ENCODE measurements at regions not wholly inside any gene's neighbourhood (a gene's known extent, or its start where the extent isn't known, plus 50 kb on each side); places are given as distances from the start of the nearest gene placed in this dataset.
"Not testable (repeated sequence)": the region's sequence is repeated elsewhere in the genome, so short reads cannot be mapped to it uniquely, and the experiment has no call there.

GRCh38 chr7:112985377-112985987 lies 101.1 kb downstream of the GPR85 start:
- DNase-seq (ENCODE audit: low read depth, low spot score), result no peak
- H3K27ac ChIP-seq, result peak overlapping the region; percentile 68

DNA sequence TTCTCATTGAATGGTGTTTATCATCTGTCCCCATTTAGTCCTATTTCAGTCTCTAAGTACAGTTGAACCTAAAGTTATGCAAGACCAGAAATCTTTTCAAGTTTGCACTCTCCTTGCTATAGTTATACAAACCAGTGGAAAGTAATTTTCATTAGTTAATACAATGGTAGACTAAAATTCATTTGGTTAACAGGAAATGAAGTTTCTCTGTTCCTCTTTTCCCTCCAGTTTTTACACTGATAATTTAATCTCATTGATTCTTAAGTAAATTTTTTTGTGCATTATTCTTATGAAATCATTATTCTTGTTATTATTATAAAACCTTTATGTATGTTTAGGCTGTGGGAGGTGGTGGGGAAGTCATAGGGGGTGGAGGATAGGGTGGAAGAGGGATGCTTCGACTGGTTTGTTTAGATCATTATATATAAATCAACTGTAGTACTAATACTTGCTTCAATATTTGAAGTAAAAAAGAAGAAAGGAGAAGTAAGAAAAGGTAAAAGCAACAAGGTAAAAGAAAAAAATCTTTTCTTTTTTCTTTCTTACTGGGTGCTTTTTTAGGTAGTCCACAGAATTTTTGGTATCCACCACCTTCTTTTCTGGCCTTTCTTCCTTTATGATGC lies 104.1 kb downstream of the GPR85 start:
- H3K27ac ChIP-seq, result no peak overlapping the region
- no peak for DNase-seq (ENCODE audit: low read depth, low spot score)

DNA sequence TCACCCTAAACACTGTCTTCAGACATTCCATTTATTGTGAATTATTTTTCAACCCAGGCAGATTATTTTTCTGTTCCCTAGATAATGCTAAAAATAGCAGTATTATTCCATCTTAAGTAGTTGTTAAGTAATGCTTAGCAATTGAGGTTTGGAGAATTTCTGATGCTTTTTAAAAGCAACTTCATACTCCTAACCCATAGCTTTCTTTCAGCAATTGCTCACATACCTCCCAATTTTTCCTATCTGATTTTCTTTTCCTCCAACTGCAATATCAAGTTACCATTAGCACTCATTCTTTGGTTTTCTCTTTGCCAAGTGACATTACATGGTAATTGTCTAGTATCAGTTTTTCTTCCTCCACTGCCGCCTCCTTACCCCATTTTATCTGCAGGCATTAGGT lies 104.7 kb downstream of the GPR85 start:
- no peak overlapping the region for H3K27ac ChIP-seq
- DNase-seq (ENCODE audit: low read depth, low spot score), result no peak

GRCh38 chr7:112979055-112979454 lies 107.6 kb downstream of the GPR85 start:
- not testable (repeated sequence) for DNase-seq (ENCODE audit: low read depth, low spot score); H3K27ac ChIP-seq

GRCh38 chr7:112977244-112977955 lies 109.2 kb downstream of the GPR85 start:
- DNase-seq (ENCODE audit: low read depth, low spot score); H3K27ac ChIP-seq: not testable (repeated sequence)

DNA sequence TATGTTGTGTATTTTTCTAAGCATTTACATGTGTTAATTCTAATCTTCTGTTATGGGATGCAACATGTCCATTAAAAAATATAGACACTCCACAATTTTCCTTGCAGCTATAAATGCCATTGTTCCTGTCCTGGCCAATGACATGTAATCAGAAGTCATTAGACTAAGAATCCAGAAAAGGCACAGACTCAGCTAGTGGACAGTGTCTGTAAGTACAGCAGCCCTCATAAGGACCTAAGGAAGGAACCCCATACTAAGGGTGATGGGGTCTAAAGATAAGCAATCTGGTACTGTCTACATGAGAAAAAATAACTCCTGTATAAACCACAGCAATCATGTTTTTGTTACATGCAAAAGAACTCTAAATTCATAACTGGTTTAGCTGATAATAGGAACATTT lies 115.9 kb downstream of the GPR85 start:
- no peak overlapping the region for H3K27ac ChIP-seq
- no peak for DNase-seq (ENCODE audit: low read depth, low spot score)

GRCh38 chr7:112969946-112970345 lies 116.7 kb downstream of the GPR85 start:
- no peak for DNase-seq (ENCODE audit: low read depth, low spot score)
- H3K27ac ChIP-seq, result no peak overlapping the region

DNA sequence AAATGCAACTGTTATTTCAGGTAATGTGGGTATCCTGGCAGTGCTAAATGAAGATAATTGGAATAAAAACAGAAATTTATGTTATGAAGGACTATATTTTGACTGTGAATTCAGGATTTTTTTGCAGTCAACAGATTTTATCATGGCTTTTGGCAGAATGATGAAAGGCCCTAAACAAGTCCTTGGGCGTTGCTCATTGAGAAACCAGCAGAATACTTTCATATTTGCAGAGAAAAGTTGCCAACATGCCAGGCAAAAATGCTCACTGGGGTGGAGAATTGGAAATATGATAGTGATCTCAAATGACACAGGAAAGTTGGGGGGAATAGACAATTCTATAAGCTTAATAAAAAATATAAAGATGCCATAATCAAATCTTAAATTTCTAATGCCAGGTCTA lies 121.1 kb downstream of the GPR85 start:
- H3K27ac ChIP-seq, result no peak overlapping the region
- DNase-seq (ENCODE audit: low read depth, low spot score), result no peak

DNA sequence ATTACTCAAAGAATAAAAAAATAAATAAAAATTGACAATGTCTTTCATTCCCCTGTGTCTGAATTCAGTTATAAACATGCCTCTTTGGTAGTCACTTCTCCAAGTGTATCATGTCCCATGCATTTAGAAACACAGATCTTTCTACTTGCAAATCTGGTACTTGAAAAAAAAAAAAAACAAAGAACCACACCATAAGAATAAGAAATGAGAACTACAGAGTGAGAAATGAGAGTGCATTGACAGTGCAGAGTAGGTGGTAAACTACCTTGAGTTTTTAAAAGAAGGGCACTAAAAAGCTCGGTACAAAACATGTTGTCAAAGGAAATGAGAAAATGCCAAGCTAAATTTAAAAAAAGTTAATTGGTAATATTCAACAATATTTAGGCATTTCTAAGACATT lies 123.0 kb downstream of the GPR85 start:
- DNase-seq (ENCODE audit: low read depth, low spot score), result no peak
- no peak overlapping the region for H3K27ac ChIP-seq

- no peak overlapping the region for H3K27ac ChIP-seq
- no peak for DNase-seq (ENCODE audit: low read depth, low spot score)
Observed at GRCh38 chr7:112962815-112963214, 123.8 kb downstream of the GPR85 start.

DNA sequence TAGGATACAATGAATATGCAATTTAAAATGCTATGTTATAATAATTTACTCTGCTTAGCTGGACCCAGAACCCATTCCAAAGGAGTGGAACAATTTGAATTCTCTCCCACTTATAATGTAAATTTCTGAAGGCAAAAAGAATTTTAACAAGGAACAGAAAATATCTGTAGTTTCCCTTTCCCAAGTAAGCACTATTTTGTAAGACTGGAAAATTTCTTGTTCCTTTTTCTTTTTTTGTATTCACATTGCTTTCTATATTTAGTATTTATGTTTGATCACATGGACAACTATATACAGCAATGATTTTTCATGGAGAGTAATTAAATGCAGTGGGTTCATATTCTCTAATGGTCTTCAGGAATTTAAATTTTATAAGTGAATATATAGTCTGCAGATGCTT lies 127.4 kb downstream of the GPR85 start:
- DNase-seq (ENCODE audit: low read depth, low spot score), result no peak
- no peak overlapping the region for H3K27ac ChIP-seq

DNA sequence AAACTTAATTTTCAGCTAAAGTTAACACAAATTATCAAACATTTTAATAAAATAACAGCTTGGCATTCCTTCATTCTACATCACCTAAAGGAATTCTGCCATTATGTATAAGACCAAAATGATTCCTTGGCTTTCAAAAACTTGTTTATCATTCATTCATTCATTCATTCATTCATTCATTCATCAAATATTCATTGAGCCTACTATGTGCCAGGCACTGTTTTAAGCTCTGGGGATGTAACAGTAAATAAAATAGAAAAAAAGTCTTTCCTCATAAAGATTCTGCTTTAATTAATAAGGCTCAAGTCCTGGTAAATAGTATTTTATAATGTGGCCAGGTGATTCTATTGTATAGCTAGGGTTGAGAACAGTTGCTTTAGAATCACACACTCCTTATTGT lies 127.9 kb downstream of the GPR85 start:
- H3K27ac ChIP-seq, result no peak overlapping the region
- DNase-seq (ENCODE audit: low read depth, low spot score), result no peak

- no peak overlapping the region for H3K27ac ChIP-seq
- no peak for DNase-seq (ENCODE audit: low read depth, low spot score)
Observed at GRCh38 chr7:112957901-112958300, 128.7 kb downstream of the GPR85 start.

DNA sequence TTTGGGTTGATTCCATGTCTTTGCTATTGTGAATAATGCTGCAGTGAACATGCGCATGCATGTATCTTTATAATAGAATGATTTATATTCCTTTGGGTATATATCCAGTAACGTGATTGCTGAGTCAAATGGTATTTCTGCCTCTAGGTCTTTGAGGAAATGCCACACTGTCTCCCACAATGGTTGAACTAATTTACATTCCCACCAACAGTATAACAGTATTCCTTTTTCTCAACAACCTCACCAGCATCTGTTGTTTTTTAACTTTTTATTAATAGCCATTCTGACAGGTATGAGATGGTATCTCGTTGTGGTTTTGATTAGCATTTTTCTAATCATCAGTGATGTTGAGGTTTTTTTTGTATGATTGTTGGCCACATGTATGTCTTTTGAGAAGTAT lies 133.6 kb downstream of the GPR85 start:
- H3K27ac ChIP-seq, result peak overlapping the region; percentile 2
- DNase-seq (ENCODE audit: low read depth, low spot score), result not testable (repeated sequence)

DNA sequence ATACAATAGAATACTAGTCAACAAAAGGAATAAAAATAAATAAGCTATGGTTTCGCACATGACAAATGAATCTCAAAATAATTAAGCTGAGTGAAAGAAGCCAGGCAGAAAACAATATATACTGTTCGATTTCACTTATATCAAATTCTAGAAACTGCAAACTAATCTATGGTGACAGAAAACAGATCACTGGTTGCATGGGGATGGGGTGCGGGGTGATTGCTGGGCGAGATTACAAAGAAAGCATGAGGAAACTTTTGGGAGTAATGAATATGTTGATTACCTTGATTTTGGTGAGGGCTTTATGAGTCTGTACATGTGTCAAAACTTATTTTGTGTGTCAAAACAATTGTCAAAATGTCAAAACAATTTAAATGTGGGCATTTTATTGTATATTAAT lies 135.6 kb downstream of the GPR85 start:
- DNase-seq (ENCODE audit: low read depth, low spot score), result no peak
- H3K27ac ChIP-seq, result no peak overlapping the region

DNA sequence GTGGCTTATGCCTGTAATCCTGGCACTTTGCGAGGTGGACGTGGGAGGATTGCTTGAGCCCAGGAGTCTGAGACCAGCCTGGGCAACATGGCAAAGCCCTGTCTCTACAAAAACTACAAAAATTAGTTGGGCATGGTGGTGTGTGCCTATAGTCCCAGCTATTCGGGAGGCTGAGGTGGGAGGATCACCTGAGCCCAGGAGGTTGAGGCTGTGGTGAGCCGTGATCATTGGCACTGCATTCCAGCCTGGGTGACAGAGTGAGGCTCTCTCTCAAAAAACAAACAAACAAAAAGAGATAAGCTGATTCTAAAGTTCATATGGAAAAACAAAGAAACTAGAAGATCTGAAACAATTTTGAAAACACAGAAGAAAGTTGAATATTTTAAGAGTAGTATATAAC lies 136.9 kb downstream of the GPR85 start:
- H3K27ac ChIP-seq; DNase-seq (ENCODE audit: low read depth, low spot score): not testable (repeated sequence)

- H3K27ac ChIP-seq, result no peak overlapping the region
- no peak for DNase-seq (ENCODE audit: low read depth, low spot score)
Observed at GRCh38 chr7:112946350-112946749, 140.3 kb downstream of the GPR85 start.

DNA sequence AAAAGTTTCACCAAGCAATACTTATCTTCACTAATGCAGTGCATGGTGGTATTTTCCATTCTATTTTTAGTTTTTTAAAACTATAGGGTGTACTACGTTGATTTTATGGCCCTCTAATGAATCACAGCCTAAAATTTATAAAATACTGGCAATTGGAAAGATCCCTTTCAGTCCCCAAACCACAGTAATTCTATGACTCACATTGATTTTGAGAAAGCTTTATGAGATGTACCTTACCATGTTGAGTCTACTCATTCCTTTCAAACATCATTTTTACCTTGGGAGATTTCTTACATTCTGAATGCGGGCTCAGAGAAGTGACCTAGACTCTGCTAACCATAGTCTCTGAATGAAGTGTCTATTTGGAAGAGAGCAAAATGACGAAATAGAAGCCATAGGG lies 141.6 kb downstream of the GPR85 start:
- no peak for DNase-seq (ENCODE audit: low read depth, low spot score)

GRCh38 chr7:112942981-112943380 lies 143.6 kb downstream of the GPR85 start:
- peak overlapping the region; percentile 26 for H3K27ac ChIP-seq
- no peak for DNase-seq (ENCODE audit: low read depth, low spot score)

More for the DNA sequence above, 141.6 kb downstream of the GPR85 start:
- H3K27ac ChIP-seq, result no peak overlapping the region

GRCh38 chr7:112942125-112942524 lies 144.5 kb downstream of the GPR85 start:
- H3K27ac ChIP-seq; DNase-seq (ENCODE audit: low read depth, low spot score): not testable (repeated sequence)

GRCh38 chr7:112940314-112940732 lies 146.3 kb downstream of the GPR85 start:
- peak overlapping the region; percentile 58 for H3K27ac ChIP-seq
- no peak for DNase-seq (ENCODE audit: low read depth, low spot score)
